OCI-LY3 (cell line): ENCODE measurements at regions not wholly inside any gene's neighbourhood (a gene's known extent, or its start where the extent isn't known, plus 50 kb on each side); places are given as distances from the start of the nearest gene placed in this dataset.

Experiments
- H2AFZ ChIP-seq: fragments of 200-600, 300-600 bp; shearing (Covaris generic); 2 replicates; pipeline ENCODE4 v1.6.0; 2014; ENCODE audit warnings: antibody characterized with exemption, low read depth, low read length
- H3K27ac ChIP-seq: fragments of 200-600, 300-600 bp; sonication (generic); 2 replicates; pipeline ENCODE4 v1.5.1; 2014; ENCODE audit warnings: mild to moderate bottlenecking, low read length, moderate library complexity, mixed read lengths
- H3K27me3 ChIP-seq: fragments of 200-600, 300-600 bp; sonication (generic); 2 replicates; pipeline ENCODE4 v1.6.1; 2014; ENCODE audit warnings: low read depth, low read length, mixed read lengths
- H3K36me3 ChIP-seq: fragments of 200-600, 300-600 bp; sonication (generic); replicated peaks from 2 replicates; pipeline ENCODE3; 2014; ENCODE audit warnings: low read depth, low read length, mixed read lengths
- H3K4me1 ChIP-seq: fragments of 300-600, 200-600 bp; sonication (generic); 2 replicates; pipeline ENCODE4 v1.6.1; 2014; ENCODE audit warnings: low read length, mixed read lengths
- H3K4me2 ChIP-seq: fragments of 200-600, 300-600 bp; sonication (generic); 2 replicates; pipeline ENCODE4 v1.6.1; 2014; ENCODE audit warnings: low read length, mixed read lengths
- H3K4me3 ChIP-seq: fragments of 300-600, 200-600 bp; sonication (generic); 2 replicates; pipeline ENCODE4 v1.5.1; 2014; ENCODE audit warnings: antibody characterized with exemption, mild to moderate bottlenecking, low read length, moderate library complexity
- H3K79me2 ChIP-seq: fragments of 300-600, 200-600 bp; shearing (Covaris generic); 2 replicates; pipeline ENCODE4 v1.6.1; 2014; ENCODE audit warnings: mild to moderate bottlenecking, low read length, mixed read lengths
- H3K9ac ChIP-seq: fragments of 300-600, 200-600 bp; shearing (Covaris generic); 2 replicates; pipeline ENCODE4 v1.6.0; 2014; ENCODE audit warnings: mild to moderate bottlenecking, low read length, moderate library complexity
- H3K9me3 ChIP-seq: fragments of 200-600, 300-600 bp; shearing (Covaris generic); 2 replicates; pipeline ENCODE4 v1.6.1; 2014; ENCODE audit warnings: low read length, mixed read lengths; ENCODE audit not compliant: insufficient read depth
- H4K20me1 ChIP-seq: fragments of 200-600, 300-600 bp; sonication (generic); 2 replicates; pipeline ENCODE4 v1.6.1; 2016; ENCODE audit warnings: low read length, mixed read lengths; ENCODE audit not compliant: insufficient read depth
- EZH2phosphoT487 ChIP-seq: fragments of 200-600 bp; shearing (Covaris generic); IDR thresholded peaks from 2 replicates; pipeline ENCODE4 v1.6.1; 2018; ENCODE audit warnings: antibody characterized with exemption, mixed run types, low read depth
- TF ChIP-seq, protein P1 (sequence below): fragments of 200-600, 300-600 bp; sonication (generic); IDR thresholded peaks from 2 replicates; pipeline ENCODE4 v1.5.1; 2014; ENCODE audit warnings: antibody characterized with exemption, low read length, low read depth

DNA sequence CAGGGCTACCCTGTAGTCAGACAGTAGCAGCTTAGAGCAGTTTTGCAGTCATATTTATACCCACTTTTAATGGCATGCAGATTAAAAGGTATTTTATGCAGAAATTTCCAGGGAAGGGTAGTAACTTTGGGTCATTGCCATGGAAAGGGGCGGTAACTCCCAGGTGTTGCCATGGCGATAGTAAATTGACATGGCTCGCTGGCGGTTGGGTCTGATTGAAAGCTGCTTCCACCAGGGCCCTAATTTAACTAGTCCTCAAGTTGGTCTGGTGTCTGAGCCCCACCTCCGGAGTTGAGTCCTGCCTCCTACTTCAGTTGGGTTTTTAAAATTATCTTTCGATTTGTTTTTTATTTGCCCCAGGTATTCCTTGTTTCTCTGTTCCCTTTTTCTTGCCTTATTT, 70.1 kb downstream of the NAA11 start:
- no peak overlapping the region for H3K9ac ChIP-seq
- H3K79me2 ChIP-seq: no peaks in the 10 kb centered on the region
- H3K9me3 ChIP-seq: no peaks in the 10 kb centered on the region
- H4K20me1 ChIP-seq: no peaks in the 10 kb centered on the region
- H3K27ac ChIP-seq: no peak overlapping the region
- TF ChIP-seq EZH2phosphoT487: no peak
- H2AFZ ChIP-seq: no peak overlapping the region
- H3K36me3 ChIP-seq: no peaks in the 10 kb centered on the region
- H3K4me3 ChIP-seq: no peak overlapping the region
- H3K4me1 ChIP-seq: no peaks in the 10 kb centered on the region
- H3K4me2 ChIP-seq: no peak overlapping the region
- H3K27me3 ChIP-seq: no peaks in the 10 kb centered on the region

GRCh38 chr4:79253924-79254323, 71.9 kb downstream of the NAA11 start:
- no peak overlapping the region for H3K4me2 ChIP-seq
- H3K9me3 ChIP-seq: no peaks in the 10 kb centered on the region
- no peaks in the 10 kb centered on the region for H4K20me1 ChIP-seq
- H3K36me3 ChIP-seq: no peaks in the 10 kb centered on the region
- H3K27ac ChIP-seq: no peak overlapping the region
- H3K4me3 ChIP-seq: no peak overlapping the region
- no peak overlapping the region for H3K9ac ChIP-seq
- no peak overlapping the region for H2AFZ ChIP-seq
- H3K27me3 ChIP-seq: no peaks in the 10 kb centered on the region
- no peaks in the 10 kb centered on the region for H3K79me2 ChIP-seq
- H3K4me1 ChIP-seq: no peaks in the 10 kb centered on the region
- no peak for TF ChIP-seq EZH2phosphoT487
- TF ChIP-seq, protein P1, sequence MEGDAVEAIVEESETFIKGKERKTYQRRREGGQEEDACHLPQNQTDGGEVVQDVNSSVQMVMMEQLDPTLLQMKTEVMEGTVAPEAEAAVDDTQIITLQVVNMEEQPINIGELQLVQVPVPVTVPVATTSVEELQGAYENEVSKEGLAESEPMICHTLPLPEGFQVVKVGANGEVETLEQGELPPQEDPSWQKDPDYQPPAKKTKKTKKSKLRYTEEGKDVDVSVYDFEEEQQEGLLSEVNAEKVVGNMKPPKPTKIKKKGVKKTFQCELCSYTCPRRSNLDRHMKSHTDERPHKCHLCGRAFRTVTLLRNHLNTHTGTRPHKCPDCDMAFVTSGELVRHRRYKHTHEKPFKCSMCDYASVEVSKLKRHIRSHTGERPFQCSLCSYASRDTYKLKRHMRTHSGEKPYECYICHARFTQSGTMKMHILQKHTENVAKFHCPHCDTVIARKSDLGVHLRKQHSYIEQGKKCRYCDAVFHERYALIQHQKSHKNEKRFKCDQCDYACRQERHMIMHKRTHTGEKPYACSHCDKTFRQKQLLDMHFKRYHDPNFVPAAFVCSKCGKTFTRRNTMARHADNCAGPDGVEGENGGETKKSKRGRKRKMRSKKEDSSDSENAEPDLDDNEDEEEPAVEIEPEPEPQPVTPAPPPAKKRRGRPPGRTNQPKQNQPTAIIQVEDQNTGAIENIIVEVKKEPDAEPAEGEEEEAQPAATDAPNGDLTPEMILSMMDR: no peak

DNA sequence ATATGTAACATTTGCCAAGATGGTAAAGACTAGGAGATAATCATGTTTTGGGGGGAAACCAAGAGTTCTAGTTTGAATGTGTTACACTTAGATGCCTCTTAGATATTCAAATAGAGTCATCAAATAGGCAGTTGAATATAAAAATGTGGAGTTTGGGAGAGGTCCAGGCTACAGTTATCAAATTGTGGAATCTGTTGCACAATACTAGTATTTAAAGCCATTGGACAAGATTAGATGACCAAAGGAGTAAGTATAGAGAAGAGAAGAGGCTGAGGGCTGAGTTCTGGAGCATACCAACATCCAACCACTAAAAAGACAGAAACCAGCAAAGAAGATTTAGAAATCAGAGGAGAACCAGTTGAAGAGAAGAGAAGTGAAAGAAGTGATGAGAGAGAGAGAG, 72.7 kb downstream of the NAA11 start:
- Histone ChIP-seq H2AFZ (no peak overlapping the region), H3K27me3 (no peaks in the 10 kb centered on the region), H3K79me2 (no peaks in the 10 kb centered on the region), H3K4me1 (no peaks in the 10 kb centered on the region), H3K27ac (no peak overlapping the region), H3K9ac (no peak overlapping the region), H4K20me1 (no peaks in the 10 kb centered on the region), H3K36me3 (no peaks in the 10 kb centered on the region), H3K4me2 (no peak overlapping the region), H3K4me3 (no peak overlapping the region), H3K9me3 (no peaks in the 10 kb centered on the region)
- no peak for TF ChIP-seq EZH2phosphoT487

GRCh38 chr4:79250887-79251286, 75.0 kb downstream of the NAA11 start:
- Histone ChIP-seq H3K27me3 (no peaks in the 10 kb centered on the region), H3K4me1 (no peaks in the 10 kb centered on the region), H3K4me2 (no peak overlapping the region), H4K20me1 (no peaks in the 10 kb centered on the region), H3K36me3 (no peaks in the 10 kb centered on the region), H2AFZ (no peak overlapping the region), H3K4me3 (no peak overlapping the region), H3K9ac (no peak overlapping the region), H3K79me2 (no peaks in the 10 kb centered on the region), H3K27ac (no peak overlapping the region), H3K9me3 (no peaks in the 10 kb centered on the region)
- TF ChIP-seq, protein P1: no peak
- no peak for TF ChIP-seq EZH2phosphoT487

DNA sequence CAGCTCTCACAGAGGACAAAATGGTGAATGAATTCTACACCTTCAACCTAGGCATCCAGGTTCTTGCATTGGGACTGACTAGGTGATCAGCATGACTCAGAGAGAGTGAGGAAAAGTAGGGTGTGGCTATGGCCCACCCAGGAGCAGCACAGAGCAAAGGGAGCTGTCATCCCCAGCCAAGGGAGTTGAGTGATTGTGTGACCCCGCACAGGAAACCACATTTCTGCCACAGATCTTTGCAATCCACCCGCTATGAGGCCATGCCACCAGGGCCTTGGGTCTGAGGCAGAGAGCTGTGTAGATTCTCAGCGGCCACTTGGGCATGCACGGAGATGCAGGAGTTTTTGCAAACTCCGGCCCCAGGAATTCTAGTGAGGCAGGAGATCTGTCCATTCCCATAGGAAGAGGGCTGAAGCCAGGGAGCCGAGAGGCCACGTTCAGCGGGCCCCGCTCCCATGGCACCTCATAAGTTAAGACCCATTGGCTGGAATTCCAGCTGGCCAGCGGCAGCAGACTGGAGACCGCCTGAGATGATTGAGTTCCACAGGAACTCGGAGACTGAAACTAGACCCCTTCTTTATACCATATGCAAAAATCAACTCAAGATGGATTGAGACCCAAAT, 75.9 kb downstream of the NAA11 start:
- Histone ChIP-seq H3K4me1 (no peaks in the 10 kb centered on the region), H4K20me1 (no peaks in the 10 kb centered on the region), H3K9ac (no peak overlapping the region), H3K9me3 (no peaks in the 10 kb centered on the region), H3K4me2 (no peak overlapping the region), H3K27me3 (no peaks in the 10 kb centered on the region), H3K4me3 (no peak overlapping the region), H3K36me3 (no peaks in the 10 kb centered on the region), H2AFZ (no peak overlapping the region), H3K79me2 (no peaks in the 10 kb centered on the region), H3K27ac (no peak overlapping the region)
- TF ChIP-seq, protein P1: no peak
